Stimulated activated naive B cell treated with anti-CD40 and anti-IgM and Interleukin-4, amounts not matched to agents 10 μg/mL and 1 μg/mL and 100 μg/mL, for 72 hours (primary cell): ENCODE measurements at regions not wholly inside any gene's neighbourhood (a gene's known extent, or its start where the extent isn't known, plus 50 kb on each side); places are given as distances from the start of the nearest gene placed in this dataset.

ENCODE experiments used
- ATAC-seq, 2 donors: fragments of 150-1000 bp; cut with Tn5 transposase; replicated peaks; 2 replicates each; pipeline ENCODE4 v1.10.0; 2021; ENCODE audit warnings: moderate library complexity in 1 of 2
- DNase-seq: peaks from one replicate; pipeline ENCODE4 v3.0.0; 2021
- H3K27ac Mint-ChIP-seq: one replicate; pipeline ENCODE4 v1.8.0; 2022; ENCODE audit warnings: mild to moderate bottlenecking, mixed read lengths
- H3K27me3 Mint-ChIP-seq, 2 donors: one replicate each; pipeline ENCODE4 v1.8.0; 2022; ENCODE audit warnings: mixed read lengths in 2 of 2
- H3K36me3 Mint-ChIP-seq, 2 donors: one replicate each; pipeline ENCODE4 v1.8.0; 2022; ENCODE audit warnings: mixed read lengths in 2 of 2, mild to moderate bottlenecking in 1 of 2
- H3K4me1 Mint-ChIP-seq, 2 donors: one replicate each; pipeline ENCODE4 v1.8.0; 2022; ENCODE audit warnings: mixed read lengths in 2 of 2, mild to moderate bottlenecking in 1 of 2
- H3K4me3 Mint-ChIP-seq, 2 donors: one replicate each; pipeline ENCODE4 v1.8.0; 2022; ENCODE audit warnings: mild to moderate bottlenecking in 2 of 2, mixed read lengths in 2 of 2, moderate library complexity in 1 of 2
- H3K9me3 Mint-ChIP-seq, 2 donors: one replicate each; pipeline ENCODE4 v1.8.0; 2022; ENCODE audit warnings: mixed read lengths in 2 of 2, mild to moderate bottlenecking in 1 of 2

GRCh38 chr15:95469496-95470000 is 861.0 kb upstream of the NR2F2 start:
- peaks cover 0 to 3% of the 10 kb centered on the region in 2 donors for H3K9me3 Mint-ChIP-seq
- ATAC-seq, result no peak
- H3K4me3 Mint-ChIP-seq, result no peak overlapping the region
- no peak for DNase-seq
- no peaks in the 10 kb centered on the region for H3K4me1 Mint-ChIP-seq
- no peaks in the 10 kb centered on the region for H3K36me3 Mint-ChIP-seq
- no peak overlapping the region for H3K27ac Mint-ChIP-seq
- no peaks in the 10 kb centered on the region for H3K27me3 Mint-ChIP-seq

GRCh38 chr15:95470529-95470928 is 860.0 kb upstream of the NR2F2 start:
- H3K27me3 Mint-ChIP-seq, result no peaks in the 10 kb centered on the region
- no peak for DNase-seq
- no peaks in the 10 kb centered on the region for H3K4me1 Mint-ChIP-seq
- no peak overlapping the region for H3K27ac Mint-ChIP-seq
- peaks cover 0 to 3% of the 10 kb centered on the region in 2 donors for H3K9me3 Mint-ChIP-seq
- H3K4me3 Mint-ChIP-seq, result no peak overlapping the region
- H3K36me3 Mint-ChIP-seq, result no peaks in the 10 kb centered on the region
- no peak for ATAC-seq

GRCh38 chr15:95470997-95471689 is 859.4 kb upstream of the NR2F2 start:
- no peak for DNase-seq

GRCh38 chr15:95471690-95472086 is 858.8 kb upstream of the NR2F2 start:
- Mint-ChIP-seq H3K27ac (no peak overlapping the region), H3K4me3 (no peak overlapping the region), H3K36me3 (no peaks in the 10 kb centered on the region), H3K27me3 (no peaks in the 10 kb centered on the region), H3K9me3 (peaks cover 0 to 3% of the 10 kb centered on the region in 2 donors), H3K4me1 (no peaks in the 10 kb centered on the region)
- no peak for DNase-seq
- ATAC-seq, result no peak

More at GRCh38 chr15:95470997-95471689, 859.4 kb upstream of the NR2F2 start:
- no peak overlapping the region for H3K4me3 Mint-ChIP-seq
- H3K9me3 Mint-ChIP-seq, result peaks cover 0 to 3% of the 10 kb centered on the region in 2 donors
- no peaks in the 10 kb centered on the region for H3K27me3 Mint-ChIP-seq
- no peaks in the 10 kb centered on the region for H3K36me3 Mint-ChIP-seq
- no peak overlapping the region for H3K27ac Mint-ChIP-seq
- no peak for ATAC-seq
- no peaks in the 10 kb centered on the region for H3K4me1 Mint-ChIP-seq

GRCh38 chr15:95475067-95475466 is 855.4 kb upstream of the NR2F2 start:
- Mint-ChIP-seq H3K27me3 (no peaks in the 10 kb centered on the region), H3K36me3 (no peaks in the 10 kb centered on the region), H3K27ac (no peak overlapping the region), H3K9me3 (no peaks in the 10 kb centered on the region), H3K4me1 (no peaks in the 10 kb centered on the region), H3K4me3 (no peak overlapping the region)
- ATAC-seq, result no peak
- no peak for DNase-seq

GRCh38 chr15:95479308-95479707 is 851.2 kb upstream of the NR2F2 start:
- Mint-ChIP-seq H3K36me3 (no peaks in the 10 kb centered on the region), H3K9me3 (peaks cover 3 to 6% of the 10 kb centered on the region in 2 donors), H3K27ac (no peak overlapping the region), H3K4me3 (no peak overlapping the region), H3K27me3 (no peaks in the 10 kb centered on the region), H3K4me1 (no peaks in the 10 kb centered on the region)
- ATAC-seq (no peak), DNase-seq (no peak)

GRCh38 chr15:95485367-95485766 is 845.1 kb upstream of the NR2F2 start:
- no peaks in the 10 kb centered on the region for H3K4me1 Mint-ChIP-seq
- no peak for DNase-seq

GRCh38 chr15:95486224-95486623 is 844.3 kb upstream of the NR2F2 start:
- H3K27ac Mint-ChIP-seq, result no peak overlapping the region
- no peaks in the 10 kb centered on the region for H3K36me3 Mint-ChIP-seq
- no peaks in the 10 kb centered on the region for H3K27me3 Mint-ChIP-seq

More at GRCh38 chr15:95485367-95485766, 845.1 kb upstream of the NR2F2 start:
- H3K9me3 Mint-ChIP-seq, result peaks cover 10 to 13% of the 10 kb centered on the region in 2 donors
- H3K36me3 Mint-ChIP-seq, result no peaks in the 10 kb centered on the region
- H3K4me3 Mint-ChIP-seq, result no peak overlapping the region
- no peak overlapping the region for H3K27ac Mint-ChIP-seq
- H3K27me3 Mint-ChIP-seq, result no peaks in the 10 kb centered on the region
- ATAC-seq, result no peak

GRCh38 chr15:95489103-95489502 is 841.4 kb upstream of the NR2F2 start:
- Mint-ChIP-seq H3K9me3 (peaks cover 8 to 9% of the 10 kb centered on the region in 2 donors), H3K36me3 (no peaks in the 10 kb centered on the region), H3K27me3 (no peaks in the 10 kb centered on the region), H3K27ac (no peak overlapping the region), H3K4me1 (no peaks in the 10 kb centered on the region), H3K4me3 (no peak overlapping the region)
- DNase-seq (no peak), ATAC-seq (no peak)

More at GRCh38 chr15:95486224-95486623, 844.3 kb upstream of the NR2F2 start:
- Mint-ChIP-seq H3K4me3 (no peak overlapping the region), H3K4me1 (no peaks in the 10 kb centered on the region), H3K9me3 (peaks cover 10 to 13% of the 10 kb centered on the region in 2 donors)
- DNase-seq (no peak), ATAC-seq (no peak)

DNA sequence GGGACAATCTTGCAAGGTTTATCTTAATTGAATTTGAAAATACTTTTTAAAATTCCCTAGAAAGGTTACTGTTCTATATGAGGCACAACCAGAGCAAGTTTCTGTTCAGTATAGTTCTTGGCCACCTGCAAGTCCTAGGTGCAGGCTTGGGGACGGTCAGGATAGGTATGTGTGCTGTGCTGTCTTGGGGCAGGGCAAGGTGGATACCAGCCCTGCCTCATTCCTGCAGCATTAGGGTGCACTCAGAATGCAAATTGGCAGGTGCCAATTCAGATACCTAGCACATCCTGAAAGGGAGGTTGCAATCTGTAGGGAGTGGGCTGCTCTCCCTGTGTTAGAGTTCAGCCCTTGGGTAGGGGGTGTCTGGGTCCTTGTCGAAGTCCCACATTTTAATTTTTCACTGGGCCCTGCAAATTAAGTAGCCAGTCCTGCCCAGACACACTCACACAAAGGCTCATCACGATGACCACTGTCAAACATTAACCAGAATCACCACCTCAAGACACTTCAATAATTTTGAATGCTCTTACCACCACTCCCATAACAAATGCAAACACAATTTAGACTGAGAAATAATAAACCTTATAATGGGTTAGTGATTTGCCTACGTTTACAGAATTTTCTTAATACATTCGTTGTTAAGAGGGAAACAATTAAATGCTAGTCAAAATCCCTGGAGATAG is 838.0 kb upstream of the NR2F2 start:
- no peaks in the 10 kb centered on the region for H3K36me3 Mint-ChIP-seq
- no peak for ATAC-seq
- no peak for DNase-seq
- no peaks in the 10 kb centered on the region for H3K4me1 Mint-ChIP-seq
- no peak overlapping the region for H3K27ac Mint-ChIP-seq
- H3K9me3 Mint-ChIP-seq, result no peaks in the 10 kb centered on the region
- H3K27me3 Mint-ChIP-seq, result no peaks in the 10 kb centered on the region
- no peak overlapping the region for H3K4me3 Mint-ChIP-seq

DNA sequence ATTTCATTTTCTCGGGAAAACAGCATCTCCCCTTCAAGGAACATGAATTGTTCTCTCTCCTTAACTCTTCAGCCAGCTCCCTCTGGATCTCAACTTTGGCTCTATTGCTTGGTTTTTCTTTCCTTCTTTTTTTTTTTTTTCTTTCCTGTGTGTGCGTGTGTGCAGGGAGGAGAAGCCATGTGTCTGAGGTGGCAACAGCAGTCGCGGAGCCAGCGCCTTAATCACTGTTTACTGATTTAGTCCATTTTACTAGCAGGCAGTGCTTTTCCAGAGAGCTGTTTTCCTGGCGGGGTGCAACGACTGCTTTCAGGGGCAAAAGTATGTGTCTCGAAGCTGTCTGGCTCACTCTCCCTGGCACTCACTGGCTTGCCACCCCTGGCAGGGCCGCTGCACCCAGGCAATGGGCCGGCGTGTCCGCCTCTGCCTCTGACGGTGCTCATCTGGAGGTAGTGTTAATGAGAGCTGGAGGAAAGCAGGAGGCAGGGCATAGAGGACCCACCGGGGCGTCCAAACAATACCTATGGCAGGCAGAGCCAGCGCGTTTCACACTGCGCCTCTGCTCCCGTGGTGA is 835.4 kb upstream of the NR2F2 start:
- Mint-ChIP-seq H3K4me1 (no peaks in the 10 kb centered on the region), H3K9me3 (no peaks in the 10 kb centered on the region), H3K36me3 (no peaks in the 10 kb centered on the region), H3K27me3 (no peaks in the 10 kb centered on the region), H3K27ac (no peak overlapping the region), H3K4me3 (no peak overlapping the region)
- ATAC-seq (no peak), DNase-seq (no peak)

GRCh38 chr15:95497634-95498033 is 832.9 kb upstream of the NR2F2 start:
- Mint-ChIP-seq H3K9me3 (no peaks in the 10 kb centered on the region), H3K27ac (no peak overlapping the region), H3K4me1 (no peaks in the 10 kb centered on the region), H3K36me3 (no peaks in the 10 kb centered on the region), H3K4me3 (no peak overlapping the region), H3K27me3 (no peaks in the 10 kb centered on the region)
- ATAC-seq (no peak), DNase-seq (no peak)

- Mint-ChIP-seq H3K4me3 (no peak overlapping the region), H3K36me3 (no peaks in the 10 kb centered on the region), H3K9me3 (no peaks in the 10 kb centered on the region), H3K4me1 (no peaks in the 10 kb centered on the region), H3K27ac (no peak overlapping the region), H3K27me3 (no peaks in the 10 kb centered on the region)
- ATAC-seq (no peak), DNase-seq (no peak)
Measured at GRCh38 chr15:95498961-95499360, 831.5 kb upstream of the NR2F2 start.

- Mint-ChIP-seq H3K4me1 (no peaks in the 10 kb centered on the region), H3K27ac (no peak overlapping the region), H3K27me3 (no peaks in the 10 kb centered on the region), H3K36me3 (no peaks in the 10 kb centered on the region), H3K4me3 (no peak overlapping the region), H3K9me3 (no peaks in the 10 kb centered on the region)
- ATAC-seq (no peak), DNase-seq (no peak)
Measured at GRCh38 chr15:95499397-95499796, 831.1 kb upstream of the NR2F2 start.

DNA sequence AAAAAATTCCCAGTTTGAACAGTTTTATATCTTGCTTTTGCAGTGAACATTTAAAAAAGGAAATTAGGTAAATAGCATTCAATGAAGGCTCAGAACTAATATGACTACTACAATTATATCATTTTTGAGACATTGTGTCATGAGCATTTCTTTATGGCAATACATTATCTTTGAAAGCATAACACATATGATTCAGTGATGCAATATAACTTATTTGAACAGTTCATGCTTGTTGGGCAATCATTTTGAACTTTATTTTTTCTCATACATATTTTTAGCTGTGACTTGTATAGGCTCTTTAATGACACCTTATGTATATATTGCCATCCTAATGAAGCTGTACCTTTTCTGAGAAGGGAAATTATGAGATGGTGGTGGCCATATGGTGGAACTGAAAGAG is 828.6 kb upstream of the NR2F2 start:
- no peak overlapping the region for H3K27ac Mint-ChIP-seq
- H3K27me3 Mint-ChIP-seq, result no peaks in the 10 kb centered on the region
- H3K36me3 Mint-ChIP-seq, result no peaks in the 10 kb centered on the region
- DNase-seq, result no peak
- H3K9me3 Mint-ChIP-seq, result no peaks in the 10 kb centered on the region
- no peak for ATAC-seq
- no peak overlapping the region for H3K4me3 Mint-ChIP-seq
- no peaks in the 10 kb centered on the region for H3K4me1 Mint-ChIP-seq
